Bronchial epithelial cell (primary cell): ENCODE measurements at regions not wholly inside any gene's neighbourhood (a gene's known extent, or its start where the extent isn't known, plus 50 kb on each side); places are given as distances from the start of the nearest gene placed in this dataset.
"Not testable (repeated sequence)": the region's sequence is repeated elsewhere in the genome, so short reads cannot be mapped to it uniquely, and the experiment has no call there.

Experiments
- DNase-seq: peaks from one replicate; pipeline ENCODE4 v3.0.0-alpha.2; 2010; ENCODE audit warnings: low read depth
- FAIRE-seq: peaks from 2 replicates; lab custom pipeline; 2011; peaks lifted over from hg19 to GRCh38; lab: Jason Lieb, UNC
- H3K27me3 ChIP-seq: 2 replicates; pipeline ENCODE4 v1.5.1; 2011; ENCODE audit warnings: low read length; ENCODE audit not compliant: control insufficient read depth, insufficient read depth
- H3K36me3 ChIP-seq: 2 replicates; pipeline ENCODE4 v1.5.1; 2011; ENCODE audit warnings: low read length; ENCODE audit not compliant: control insufficient read depth, insufficient read depth
- H3K4me3 ChIP-seq: 2 replicates; pipeline ENCODE4 v1.5.1; 2011; ENCODE audit warnings: mild to moderate bottlenecking, low read depth, low read length, control low read depth
- TF ChIP-seq, protein P1 (sequence below): IDR thresholded peaks from 2 replicates; pipeline ENCODE4 v1.5.1; 2011; ENCODE audit warnings: mild to moderate bottlenecking, moderate library complexity, low read length, control low read depth, inconsistent platforms; ENCODE audit not compliant: insufficient read depth, severe bottlenecking

DNA sequence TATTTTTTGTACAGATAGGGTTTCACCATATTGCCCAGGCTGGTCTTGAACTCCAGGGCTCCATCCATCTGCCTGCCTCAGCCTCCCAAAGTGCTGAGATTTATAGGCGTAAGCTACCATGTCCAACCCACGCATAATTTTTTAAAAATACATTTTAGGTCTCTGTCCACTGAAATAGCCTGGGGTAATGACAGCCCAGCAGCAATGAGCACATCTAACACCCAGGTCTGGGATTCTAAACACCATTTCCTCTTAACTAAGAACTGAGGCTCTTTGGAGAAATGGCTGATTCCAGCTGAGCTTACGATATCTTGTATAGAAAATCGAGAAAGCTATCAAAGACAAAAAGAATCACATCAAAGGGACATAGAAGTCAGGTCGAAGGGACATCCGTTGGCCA is 245.3 kb downstream of the PARN start:
- DNase-seq (no peak), FAIRE-seq (no peak)
- no peak overlapping the region for H3K4me3 ChIP-seq
- H3K36me3 ChIP-seq, result no peaks in the 10 kb centered on the region
- TF ChIP-seq, protein P1, sequence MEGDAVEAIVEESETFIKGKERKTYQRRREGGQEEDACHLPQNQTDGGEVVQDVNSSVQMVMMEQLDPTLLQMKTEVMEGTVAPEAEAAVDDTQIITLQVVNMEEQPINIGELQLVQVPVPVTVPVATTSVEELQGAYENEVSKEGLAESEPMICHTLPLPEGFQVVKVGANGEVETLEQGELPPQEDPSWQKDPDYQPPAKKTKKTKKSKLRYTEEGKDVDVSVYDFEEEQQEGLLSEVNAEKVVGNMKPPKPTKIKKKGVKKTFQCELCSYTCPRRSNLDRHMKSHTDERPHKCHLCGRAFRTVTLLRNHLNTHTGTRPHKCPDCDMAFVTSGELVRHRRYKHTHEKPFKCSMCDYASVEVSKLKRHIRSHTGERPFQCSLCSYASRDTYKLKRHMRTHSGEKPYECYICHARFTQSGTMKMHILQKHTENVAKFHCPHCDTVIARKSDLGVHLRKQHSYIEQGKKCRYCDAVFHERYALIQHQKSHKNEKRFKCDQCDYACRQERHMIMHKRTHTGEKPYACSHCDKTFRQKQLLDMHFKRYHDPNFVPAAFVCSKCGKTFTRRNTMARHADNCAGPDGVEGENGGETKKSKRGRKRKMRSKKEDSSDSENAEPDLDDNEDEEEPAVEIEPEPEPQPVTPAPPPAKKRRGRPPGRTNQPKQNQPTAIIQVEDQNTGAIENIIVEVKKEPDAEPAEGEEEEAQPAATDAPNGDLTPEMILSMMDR, result no peak
- H3K27me3 ChIP-seq, result no peaks in the 10 kb centered on the region

DNA sequence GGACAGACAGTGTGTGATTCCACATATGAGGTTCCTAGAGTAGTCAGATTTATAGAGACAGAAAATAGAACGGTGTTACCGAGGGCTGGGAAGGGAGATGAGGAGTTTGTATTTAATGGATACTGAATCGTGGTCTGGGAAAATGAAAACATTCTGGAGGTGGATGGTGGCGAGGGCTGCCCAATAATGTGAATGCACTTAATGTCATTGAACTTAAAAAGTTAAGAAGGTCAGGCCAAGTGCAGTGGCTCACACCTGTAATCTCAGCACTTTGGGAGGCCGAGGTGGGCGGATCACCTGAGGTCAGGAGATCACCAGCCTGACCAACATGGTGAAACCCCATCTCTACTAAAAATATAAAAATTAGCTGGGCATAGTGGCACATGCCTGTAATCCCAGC is 246.2 kb downstream of the PARN start:
- H3K36me3 ChIP-seq, DNase-seq, FAIRE-seq: not testable (repeated sequence)

DNA sequence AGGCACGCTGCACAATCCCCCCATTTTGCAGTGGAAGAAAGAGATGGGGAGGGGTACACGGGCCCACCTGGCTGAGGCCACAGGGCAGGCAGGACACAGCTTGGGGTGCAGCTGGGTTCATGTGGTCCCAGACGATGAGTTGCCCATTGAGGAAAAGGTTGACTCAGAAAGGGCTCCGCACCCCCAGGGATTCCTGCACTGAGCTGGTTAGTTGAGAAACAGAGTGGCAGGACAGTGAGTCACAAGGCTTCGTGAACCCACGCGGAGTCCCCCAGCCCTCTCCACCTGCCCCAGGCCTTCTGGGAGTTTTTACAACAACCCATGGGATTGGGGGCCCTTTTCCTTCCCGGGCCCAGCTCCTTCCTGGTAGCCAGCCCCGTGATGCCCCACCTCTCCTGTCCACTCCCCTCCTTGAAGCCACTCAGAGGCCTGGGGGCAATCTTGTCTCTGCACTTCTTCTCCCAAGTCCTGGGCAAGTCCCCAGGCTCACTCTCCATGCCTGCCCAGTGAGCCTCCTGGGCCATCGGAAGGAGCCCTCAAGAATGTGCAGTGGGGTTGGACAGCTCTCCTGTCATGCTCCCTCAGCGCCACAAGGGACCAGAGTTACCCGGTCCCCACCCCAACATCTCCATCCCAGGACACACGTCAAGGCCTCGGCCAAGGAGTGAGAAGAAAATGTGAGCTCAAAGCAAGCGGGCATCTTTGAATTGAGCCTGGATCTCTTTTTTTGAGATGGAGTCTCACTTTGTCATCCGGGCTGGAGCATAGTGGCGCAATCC is 251.2 kb downstream of the PARN start:
- Histone ChIP-seq H3K27me3 (no peaks in the 10 kb centered on the region), H3K4me3 (no peak overlapping the region), H3K36me3 (no peaks in the 10 kb centered on the region)
- no peak for FAIRE-seq
- peak; percentile 93 for DNase-seq
- TF ChIP-seq, protein P1, result no peak

More for the DNA sequence above, 246.2 kb downstream of the PARN start:
- not testable (repeated sequence) for H3K27me3 ChIP-seq, H3K4me3 ChIP-seq

DNA sequence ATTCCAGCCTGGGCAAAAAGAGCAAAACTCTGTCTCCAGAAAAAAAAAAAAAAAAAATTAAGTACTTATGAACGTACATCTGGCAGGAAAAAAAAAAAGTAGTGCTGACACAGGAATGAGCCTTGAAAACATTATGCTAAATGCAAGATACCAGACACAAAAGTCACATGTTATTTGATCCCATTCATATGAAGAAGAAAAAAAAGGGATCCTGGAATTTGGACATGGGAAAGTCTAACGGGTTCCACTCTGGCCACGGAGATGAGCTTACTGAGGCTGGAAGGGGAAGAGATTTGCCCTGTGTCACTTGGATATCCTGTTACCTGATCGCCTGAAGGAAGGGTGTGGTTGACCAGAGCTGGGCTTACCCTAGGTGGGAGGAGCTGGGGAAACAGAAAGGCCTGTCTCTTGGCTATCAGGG is 251.9 kb downstream of the PARN start:
- peak; percentile 89 for FAIRE-seq
- peak; percentile 80 for DNase-seq
- Histone ChIP-seq H3K36me3 (no peaks in the 10 kb centered on the region), H3K27me3 (no peaks in the 10 kb centered on the region), H3K4me3 (no peak overlapping the region)
- TF ChIP-seq, protein P1, result no peak

DNA sequence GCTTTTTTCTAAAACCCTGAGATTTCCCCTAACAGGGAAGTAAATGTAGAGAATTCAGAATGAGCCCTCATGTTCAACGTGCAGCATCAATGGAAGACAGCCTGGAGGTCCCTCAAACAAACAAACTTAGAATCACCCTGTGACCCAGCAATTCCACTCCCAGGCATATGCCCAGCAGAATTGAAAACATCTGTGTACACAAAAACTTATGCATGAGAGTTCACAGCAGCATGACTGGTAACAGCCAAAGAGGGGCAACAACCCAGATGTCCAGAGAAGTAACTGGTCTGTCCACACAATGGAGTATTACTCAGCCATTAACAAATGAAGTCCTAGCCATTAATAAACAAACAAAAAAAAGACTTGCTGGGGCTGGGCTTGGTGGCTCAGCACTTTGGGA is 252.7 kb downstream of the PARN start:
- no peak overlapping the region for H3K4me3 ChIP-seq
- H3K36me3 ChIP-seq, result no peaks in the 10 kb centered on the region
- FAIRE-seq (peak; percentile 7), DNase-seq (no peak)
- TF ChIP-seq, protein P1, result no peak
- no peaks in the 10 kb centered on the region for H3K27me3 ChIP-seq

DNA sequence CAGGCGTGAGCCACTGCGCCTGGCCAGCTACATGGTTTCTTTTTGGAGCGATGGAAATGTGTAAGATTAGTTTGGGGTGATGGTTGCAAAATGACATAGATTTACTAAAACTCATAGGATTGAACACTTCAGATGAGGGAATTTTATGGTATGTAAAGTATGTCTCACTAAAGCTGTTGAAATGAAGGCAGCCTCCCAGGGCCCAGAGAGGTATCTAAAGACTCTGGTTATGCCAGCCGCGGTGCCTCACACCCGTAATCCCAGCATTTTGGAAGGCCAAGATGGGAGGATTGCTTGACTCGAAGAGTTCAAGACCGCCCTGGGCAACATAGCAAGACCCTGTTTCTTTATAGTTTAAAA is 254.9 kb downstream of the PARN start:
- DNase-seq, result no peak
- Histone ChIP-seq H3K4me3 (no peak overlapping the region), H3K27me3 (no peaks in the 10 kb centered on the region), H3K36me3 (no peaks in the 10 kb centered on the region)
- TF ChIP-seq, protein P1, result no peak
- FAIRE-seq, result no peak
